GM18508 (cell line): ENCODE measurements at regions not wholly inside any gene's neighbourhood (a gene's known extent, or its start where the extent isn't known, plus 50 kb on each side); places are given as distances from the start of the nearest gene placed in this dataset.

Source experiments
- ATAC-seq: cut with Tn5 transposase; IDR thresholded peaks from one replicate; pipeline ENCODE4 v1.9.1; 2021; ENCODE audit warnings: moderate number of reproducible peaks; ENCODE audit not compliant: insufficient read depth, unreplicated experiment

DNA sequence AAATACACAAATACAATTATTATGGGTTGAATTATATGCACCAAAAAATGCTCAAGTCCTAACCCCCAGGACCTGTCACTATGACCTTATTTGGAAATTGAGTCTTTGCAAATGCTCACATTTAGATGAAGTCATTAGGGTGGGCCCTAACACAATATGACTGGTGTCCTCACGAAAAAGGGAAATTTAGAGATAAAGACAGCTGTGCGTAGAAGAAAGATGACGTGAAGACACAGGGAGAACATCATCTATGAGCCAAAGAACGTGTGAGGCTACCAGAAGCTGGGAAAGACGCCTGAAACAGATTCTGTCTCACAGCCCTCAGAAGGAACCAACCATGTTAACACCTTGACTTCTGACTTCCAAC lies 259.2 kb downstream of the EMP1 start:
- no peak for ATAC-seq

DNA sequence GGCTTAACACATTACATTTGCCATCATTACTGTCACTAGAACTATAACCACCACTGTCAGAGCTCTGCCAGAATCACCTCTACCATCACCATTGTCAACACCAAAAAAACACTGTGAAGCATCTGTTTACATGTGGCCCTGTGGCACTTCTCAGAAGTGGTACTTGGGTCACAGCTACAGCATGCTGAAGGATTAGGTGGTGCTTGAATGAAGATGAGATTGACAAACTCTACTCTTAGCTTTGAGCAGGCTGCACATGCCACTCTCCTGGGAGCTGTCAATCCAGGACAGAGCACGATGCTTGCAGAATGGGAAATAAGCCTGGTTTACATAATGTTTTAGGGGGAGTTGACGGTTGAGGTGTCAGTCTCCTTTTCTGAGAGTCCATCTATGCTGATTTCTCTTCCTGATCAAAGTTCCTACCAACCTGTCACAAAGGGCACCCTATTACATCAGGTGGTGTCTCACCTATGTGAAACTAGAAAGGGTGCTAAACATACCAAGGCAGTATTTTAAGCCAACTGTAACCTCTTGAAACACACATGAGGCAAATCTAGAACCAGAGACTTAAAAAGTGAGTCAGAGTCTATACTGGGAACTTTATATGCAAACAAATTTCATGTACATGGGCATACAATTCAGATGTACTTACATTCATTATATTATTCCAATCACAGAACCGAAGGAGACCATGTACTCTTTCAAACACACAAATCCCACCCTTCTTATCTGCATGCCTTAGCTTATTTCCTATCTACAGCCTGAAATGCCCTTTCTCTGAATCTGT lies 258.7 kb downstream of the EMP1 start:
- no peak for ATAC-seq

DNA sequence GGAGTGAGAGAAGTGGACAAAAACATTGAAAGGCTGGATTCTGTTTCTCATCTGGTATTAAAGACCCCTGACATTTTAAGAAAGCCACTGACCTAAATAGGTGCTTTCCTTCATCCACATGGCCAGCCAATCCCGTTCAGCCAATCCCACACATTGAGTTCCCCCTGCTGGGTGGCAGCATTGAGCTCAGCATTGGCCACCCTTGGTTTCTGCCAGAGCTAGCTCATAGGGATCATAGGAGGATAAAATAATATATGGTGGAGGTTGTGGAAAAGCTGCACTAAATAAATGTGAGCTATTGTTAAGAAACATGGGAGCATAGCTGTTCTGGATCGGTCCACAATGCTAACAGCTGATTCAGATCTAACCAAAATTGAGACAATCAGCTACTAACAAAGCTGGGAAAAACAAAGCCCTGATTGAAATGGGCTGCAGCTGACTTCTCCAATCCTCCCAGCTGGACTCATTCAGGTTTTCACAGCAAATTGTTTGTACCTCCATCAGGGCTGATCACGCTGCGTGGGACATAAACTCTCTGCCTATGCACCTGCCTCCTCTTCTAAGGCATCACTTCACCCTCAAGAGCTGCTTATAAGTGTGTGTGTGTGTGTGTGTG lies 256.5 kb downstream of the EMP1 start:
- no peak for ATAC-seq

DNA sequence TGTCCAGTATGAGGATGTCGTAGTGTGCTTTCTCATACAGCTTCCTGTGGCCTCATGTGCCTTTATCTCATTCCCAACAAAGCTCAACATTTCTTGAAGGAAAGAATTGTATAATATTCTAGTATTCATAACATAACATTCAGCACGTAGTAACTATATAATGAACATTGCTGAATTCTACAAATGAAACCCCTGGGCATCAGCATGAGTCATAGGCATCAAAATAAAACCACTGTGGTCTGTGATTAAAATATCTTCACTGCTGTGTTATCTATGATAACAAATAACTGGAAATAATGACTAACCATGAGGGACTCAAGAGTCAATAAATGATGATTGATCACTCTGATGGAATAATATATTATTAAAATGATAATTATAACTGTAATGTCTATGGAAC lies 255.2 kb downstream of the EMP1 start:
- no peak for ATAC-seq

DNA sequence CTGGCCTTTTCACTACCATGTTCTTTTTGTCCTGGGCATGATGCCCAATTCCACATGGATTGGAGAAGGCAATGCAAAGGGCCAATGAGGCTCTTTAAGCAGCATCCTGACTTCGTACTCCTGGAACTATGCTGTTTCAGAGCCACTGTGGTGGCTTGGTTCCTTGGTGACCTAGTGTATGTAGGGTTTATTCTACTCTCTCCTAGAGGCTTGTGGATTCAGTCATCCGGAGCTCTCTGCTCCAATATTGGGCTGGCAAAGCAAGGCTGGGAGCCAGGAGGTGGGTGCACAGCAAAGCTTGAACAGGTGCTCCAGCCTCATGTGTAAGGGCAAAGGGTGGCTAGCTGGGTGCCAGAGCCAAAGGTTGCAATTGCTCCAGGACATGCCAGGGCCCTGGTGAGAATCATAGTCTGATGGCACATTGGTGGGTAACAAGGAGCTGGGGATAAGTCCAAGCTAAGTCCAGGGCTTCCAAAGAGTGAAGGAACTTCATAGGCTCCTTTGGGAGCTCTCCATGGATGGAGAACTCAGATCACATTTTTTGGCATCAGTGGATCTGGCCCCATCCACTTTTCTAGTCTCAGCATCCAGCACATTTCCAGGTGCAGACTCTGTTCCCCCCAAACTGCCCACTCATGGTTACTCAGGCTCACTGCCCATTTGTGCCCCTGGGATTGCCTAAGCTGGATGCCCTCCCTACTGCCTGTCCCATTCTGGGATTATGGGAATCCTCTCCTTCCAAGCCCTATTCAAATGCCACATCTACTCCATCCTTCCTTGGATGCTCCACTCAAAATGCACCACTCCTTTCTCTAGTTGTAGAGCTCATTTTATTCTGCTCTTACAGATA lies 253.9 kb downstream of the EMP1 start:
- ATAC-seq, result no peak

DNA sequence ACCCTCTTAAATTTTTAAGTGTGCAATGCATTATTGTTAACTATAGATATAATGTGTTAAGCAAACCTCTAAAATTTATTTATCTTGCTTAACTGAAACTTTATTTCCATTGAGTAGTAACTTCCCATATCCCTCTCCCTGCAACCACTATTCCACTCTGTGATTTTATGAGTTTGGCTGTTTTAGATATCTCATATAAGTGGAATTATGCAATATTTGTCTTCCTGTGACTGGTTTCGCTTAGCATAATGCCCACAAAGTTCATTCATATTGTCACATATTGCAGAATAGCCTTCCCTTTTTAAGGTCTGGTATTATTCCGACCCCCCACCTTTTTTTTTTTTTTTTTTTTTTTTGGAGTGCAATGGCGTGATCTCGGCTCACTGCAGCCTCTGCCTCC lies 247.6 kb downstream of the EMP1 start:
- ATAC-seq, result no peak

DNA sequence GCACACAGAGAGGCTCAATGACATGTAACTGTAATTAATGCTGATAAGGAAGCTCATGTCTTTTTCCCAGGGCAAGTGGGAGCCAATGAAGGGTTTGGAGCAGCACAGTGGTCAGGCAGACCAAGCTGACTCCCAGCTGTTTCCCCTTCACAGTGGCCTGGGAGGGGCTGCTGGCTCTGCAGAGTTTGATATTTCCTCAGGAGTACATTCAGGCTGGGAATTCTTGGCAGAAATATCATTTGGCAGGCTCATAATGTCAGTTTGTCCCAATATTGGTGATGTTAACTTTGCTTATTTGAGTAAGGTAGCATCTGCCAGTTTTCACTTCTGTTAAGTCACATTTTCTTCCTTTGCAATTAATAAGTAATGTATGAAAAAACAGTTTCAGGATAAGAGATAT lies 247.0 kb downstream of the EMP1 start:
- no peak for ATAC-seq

DNA sequence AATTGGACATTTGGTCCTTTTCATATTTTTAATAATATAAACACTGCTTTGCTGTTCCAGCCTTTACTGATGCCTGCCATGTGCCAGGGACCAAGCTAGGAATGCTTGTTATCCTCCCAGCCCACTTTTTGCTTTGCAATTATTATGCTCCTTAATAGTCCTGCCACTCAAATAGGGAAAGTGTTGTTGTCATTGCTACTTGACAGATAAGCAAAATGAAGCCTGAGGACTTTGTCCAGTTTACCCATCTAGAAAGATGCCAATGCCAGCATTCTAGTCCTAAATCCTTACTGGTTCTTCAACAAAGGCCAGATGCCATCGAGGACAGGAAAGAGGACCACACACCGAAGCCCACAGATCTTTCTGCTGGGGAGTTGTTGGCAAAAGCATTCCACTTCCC lies 246.5 kb downstream of the EMP1 start:
- no peak for ATAC-seq

DNA sequence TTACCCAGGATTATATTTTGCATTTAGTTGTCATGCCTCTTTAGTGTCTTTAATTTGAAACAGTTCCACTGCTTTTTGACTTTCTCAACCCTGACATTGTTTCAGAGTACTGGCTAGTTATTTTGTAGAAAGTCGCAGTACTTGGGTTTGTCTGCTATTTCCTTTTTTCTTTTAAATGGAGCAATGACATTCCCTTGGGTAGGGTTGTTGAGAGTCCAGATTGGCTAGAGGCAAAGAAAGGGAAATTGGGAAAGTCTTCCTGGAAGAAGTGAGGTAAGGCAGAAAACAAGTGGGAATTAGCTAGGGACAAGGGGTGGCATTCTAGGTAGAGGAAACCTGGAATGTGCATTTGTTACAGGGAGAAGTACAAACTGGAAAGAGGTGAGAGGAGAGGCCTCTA lies 245.9 kb downstream of the EMP1 start:
- ATAC-seq, result no peak

DNA sequence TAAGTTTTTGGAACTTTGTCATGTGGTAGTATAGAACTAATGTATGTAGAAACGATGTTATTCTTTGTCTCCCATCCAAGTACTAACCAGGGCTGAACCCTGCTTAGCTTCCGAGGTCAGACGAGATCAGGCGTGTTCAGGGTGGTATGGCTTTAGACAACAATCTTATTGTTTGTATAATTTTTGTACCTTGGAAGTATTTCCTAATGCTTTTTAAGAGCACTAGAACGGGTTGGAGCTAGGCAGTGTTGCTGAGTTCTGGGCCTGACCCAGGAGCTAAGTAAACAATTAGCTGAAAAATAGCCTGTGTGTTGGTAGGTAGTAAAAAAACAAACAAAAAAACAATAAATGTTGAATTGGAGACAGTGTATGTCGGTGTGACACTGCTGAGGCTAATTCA lies 244.3 kb downstream of the EMP1 start:
- no peak for ATAC-seq

DNA sequence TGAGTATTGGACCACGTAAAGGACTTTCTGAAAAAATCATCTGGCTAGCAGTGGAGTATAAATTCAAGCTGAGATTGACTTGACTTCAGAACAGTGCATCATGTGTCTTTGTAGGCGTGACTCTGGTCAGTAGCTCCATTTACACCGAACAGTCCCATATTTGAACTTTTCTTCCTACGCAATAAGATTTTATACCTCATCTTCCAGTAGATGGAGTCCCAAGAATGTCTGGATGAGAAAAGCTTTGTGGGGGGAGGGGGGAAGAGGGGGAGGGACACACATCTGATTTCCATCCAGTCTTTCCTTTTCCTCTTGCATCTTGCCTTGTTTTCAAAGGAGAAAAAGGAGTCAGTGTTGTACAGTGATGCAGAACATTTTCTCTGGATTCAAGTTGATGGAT lies 241.0 kb downstream of the EMP1 start:
- no peak for ATAC-seq

DNA sequence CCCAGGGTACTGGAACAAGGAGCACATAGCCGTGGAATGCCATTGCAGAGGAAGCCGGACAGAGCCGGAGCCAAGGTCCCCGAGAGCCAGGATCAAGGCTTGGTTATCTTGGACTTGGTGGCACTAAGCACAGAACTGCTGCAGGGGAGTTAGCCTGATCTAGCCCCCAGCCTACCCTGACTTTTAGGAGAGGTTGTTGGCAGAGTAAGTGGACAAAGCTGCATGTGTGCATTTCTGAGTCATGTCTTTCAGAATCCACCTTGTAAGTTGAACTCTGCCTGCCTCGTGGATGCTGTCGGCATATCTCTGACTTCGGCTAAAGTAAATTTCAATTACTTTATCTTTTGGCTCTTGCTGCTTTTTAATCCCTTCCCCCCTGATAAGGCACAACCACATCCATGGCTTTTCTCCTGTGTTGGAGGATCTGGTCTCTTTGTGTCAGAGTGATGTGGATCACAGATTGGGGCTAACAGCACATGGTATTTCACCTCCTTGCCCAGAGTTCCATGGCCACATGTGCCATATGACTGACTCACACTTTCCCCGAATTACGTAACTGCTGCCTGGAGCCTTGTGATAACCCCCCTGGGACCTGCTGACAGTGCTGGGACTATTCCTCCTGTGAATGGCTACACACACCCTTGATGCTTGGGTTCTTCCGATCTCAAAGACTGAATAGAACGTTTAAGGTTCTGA lies 240.3 kb downstream of the EMP1 start:
- no peak for ATAC-seq

DNA sequence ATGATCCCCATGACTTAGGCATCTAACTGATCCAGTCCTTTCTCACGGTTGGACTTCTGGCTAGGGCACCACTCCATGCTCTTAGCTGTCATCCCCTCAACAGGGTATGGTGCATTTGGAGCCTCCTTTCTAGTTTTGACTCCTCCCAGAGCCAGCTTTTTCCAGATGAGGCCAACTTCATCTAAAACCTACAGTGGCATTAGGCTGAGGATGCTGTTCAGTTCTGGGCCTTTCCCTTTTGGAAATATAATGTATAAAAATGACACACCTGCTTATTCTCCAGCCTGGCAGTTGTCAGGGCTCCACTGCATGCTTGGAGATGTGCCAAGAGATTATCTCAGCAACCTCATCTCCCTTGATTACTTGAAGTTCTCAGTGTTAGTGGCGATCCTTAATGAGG lies 239.7 kb downstream of the EMP1 start:
- no peak for ATAC-seq

DNA sequence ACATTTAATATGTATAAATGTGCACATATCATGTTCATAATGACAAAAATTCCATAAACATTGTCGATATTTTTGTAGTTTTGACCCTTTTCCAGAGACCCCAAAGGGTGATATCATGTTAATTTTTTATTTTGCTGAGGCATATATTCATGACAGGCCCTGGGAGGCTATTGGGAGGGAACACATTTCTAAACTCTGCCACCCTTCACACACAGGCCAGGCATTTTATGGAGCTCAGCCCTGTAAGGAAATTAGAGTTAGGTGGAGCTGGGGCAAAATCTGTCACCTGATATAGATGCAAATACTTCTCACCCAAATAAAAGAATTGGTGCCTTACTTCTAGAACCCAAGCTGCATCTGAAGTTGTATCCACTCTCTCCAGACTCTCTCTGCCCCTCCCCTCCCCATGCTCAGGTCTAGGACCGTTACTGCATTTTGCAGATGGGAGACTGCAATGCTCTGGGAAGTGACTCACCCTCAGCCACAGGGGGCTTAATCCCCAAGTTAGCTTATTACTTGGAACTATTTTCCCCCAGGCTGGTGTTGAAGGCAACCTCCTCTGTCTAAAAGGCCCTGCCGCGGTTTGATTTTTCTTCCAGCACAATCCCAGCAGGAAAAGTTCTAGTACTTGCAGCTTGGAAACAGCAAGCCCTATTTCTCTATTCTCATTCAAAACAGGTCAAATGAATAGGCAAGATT lies 238.9 kb downstream of the EMP1 start:
- ATAC-seq, result no peak

DNA sequence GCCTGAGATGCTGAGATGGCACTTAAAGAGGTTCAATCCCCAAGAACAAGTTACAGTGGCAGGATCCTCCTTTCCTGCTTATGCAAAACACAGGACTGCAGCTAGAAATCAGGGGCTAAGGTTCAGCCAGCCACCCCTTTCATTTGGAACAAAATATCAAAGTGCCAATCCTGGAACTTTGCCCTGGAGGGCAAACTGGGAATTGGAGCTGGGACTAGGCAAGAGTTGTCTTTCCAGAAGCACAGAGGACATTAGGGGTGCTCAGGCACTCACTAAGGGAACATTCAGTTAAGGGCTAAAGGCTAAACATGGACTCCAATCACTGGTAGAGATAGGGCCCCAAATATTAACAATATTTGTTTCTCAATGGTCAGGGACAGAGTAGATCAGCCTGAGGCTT lies 237.2 kb downstream of the EMP1 start:
- no peak for ATAC-seq

DNA sequence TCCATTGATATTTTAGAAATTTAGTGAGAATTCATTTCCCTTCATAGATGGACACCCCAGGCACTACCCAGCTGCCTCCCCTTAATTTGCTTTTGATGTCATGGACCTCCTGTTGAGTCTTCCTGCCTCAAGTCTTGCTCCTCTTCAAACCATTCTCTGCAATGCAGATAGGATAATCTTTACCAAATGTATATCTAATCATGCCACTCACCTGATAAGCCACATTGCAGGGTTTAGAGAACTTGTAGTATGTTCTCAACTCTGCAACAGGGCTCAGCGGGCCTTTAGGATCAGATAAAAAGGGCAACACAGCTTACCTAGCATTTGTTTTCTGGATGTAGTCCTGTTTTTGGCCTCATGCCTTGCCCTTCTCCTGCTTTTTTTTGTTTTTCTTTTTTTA lies 234.5 kb downstream of the EMP1 start:
- no peak for ATAC-seq

DNA sequence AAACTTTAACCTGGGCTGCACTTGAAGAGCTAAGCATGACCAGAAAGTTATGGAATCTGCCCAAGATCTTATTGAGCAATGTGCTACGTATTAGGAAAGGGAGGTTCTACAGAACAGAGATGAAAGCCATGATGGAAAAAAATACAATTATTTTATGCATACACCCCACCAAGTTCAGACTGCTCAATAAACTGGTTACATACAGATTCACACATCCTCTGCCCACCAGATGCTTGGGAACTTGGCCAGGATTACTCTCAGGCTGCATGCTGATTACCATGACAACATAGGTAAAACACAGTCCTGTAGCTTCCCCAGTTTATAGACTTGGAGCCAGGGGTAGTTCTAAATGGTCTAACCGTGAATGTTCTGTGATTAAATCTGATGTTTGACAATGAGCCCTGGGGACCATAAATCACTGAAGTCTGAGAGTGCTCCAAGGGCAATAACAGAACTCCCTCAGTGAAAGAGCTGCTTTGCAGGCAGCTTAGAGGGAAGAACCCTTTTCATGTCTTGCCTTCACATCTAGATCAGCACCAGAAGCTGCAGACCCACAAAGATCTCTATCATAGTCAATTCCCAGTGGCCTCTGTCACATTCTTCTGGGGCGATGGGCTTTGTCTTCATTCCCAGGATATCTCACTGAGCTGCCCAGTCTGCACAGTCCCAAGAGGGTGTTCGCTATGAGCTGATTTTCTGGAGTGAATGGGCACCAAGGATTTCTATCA lies 232.2 kb downstream of the EMP1 start:
- no peak for ATAC-seq

DNA sequence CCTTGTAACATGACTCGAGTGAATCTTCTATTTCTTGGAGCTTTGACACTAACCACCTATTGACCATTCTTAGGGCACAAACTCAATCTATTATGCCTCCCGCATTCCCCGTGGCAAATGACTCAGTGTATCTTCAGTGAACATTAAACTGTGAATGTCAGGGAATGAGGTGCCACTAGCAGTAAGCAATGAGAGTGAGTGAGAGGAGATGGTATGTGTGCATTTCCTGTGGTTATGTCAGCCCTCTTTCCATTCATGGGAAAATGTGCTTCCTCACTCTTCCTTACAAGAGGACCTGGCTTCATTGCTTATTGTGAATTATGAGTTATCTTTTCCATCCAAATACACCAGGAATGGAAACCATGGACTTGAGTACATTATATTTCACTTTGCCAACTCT lies 229.2 kb downstream of the EMP1 start:
- no peak for ATAC-seq

DNA sequence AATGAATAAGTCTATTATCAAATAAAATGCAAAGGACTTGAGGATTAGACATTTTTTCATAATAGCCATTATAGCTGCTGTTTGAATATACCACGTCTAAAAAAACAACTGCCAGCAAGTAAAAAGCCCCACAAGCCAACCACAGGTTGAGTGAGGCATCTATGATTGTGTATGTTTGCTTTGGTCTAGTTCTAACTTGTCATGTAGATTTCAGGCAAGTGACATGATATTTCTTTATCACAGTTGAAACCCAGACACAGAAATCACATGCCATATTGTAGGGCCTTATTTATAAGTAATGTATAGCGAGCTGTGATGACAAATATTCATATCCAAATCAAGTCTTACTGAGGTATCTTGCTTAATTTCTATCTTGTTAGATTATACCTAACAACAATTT lies 225.8 kb downstream of the EMP1 start:
- ATAC-seq, result no peak

DNA sequence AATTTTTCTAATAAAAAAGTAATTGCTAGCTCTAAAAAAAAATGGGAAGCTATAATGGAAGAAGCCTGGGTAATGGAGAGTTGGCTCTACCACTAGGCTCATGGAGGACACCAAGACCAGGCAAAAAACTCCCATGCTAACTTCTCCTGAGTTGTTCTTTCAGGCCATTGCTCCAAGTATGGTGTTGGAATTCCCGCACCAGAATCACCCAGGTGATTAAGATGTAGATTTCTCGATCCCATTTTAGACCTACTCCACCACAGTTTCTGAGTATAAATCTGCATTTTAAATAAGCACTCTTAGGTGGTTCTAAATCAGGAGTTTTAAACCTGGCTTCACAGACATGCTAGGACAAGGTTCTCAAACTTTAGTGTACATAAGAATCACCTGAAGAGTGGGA lies 221.0 kb downstream of the EMP1 start:
- no peak for ATAC-seq
